GM12865 (cell line): ENCODE measurements at regions not wholly inside any gene's neighbourhood (a gene's known extent, or its start where the extent isn't known, plus 50 kb on each side); places are given as distances from the start of the nearest gene placed in this dataset.

Source experiments
- DNase-seq: peaks from one replicate; pipeline ENCODE4 v3.0.0; 2010; ENCODE audit warnings: low read depth
- H3K4me3 ChIP-seq: 2 replicates; pipeline ENCODE4 v1.5.1; 2011; ENCODE audit warnings: mild to moderate bottlenecking, low read depth, low read length, control low read depth
- TF ChIP-seq, protein P1 (sequence below): IDR thresholded peaks from 2 replicates; pipeline ENCODE4 v1.5.1; 2011; ENCODE audit warnings: low read length, control low read depth, low read depth, inconsistent platforms; ENCODE audit not compliant: insufficient read depth; ENCODE audit errors: missing control alignments

DNA sequence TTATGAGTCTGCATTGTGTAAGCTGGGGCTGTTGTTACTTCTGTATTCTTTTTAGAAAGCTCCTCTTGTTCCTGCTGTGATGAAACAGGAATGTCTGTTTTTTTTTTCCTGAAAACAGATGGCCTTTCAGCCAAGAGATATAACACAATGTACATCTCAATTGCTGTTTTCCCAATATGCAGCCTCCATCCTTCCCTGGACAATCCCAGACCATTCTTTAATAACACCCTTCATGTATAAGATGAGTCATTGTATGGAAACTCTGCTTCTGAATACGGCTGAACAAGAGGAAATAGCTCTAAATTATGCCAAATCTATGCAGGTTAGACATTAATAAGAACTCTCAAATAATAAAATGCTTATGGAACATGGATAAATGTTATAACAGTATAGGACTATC, 60.2 kb upstream of the LRRC4C start:
- DNase-seq, result no peak
- TF ChIP-seq, protein P1, sequence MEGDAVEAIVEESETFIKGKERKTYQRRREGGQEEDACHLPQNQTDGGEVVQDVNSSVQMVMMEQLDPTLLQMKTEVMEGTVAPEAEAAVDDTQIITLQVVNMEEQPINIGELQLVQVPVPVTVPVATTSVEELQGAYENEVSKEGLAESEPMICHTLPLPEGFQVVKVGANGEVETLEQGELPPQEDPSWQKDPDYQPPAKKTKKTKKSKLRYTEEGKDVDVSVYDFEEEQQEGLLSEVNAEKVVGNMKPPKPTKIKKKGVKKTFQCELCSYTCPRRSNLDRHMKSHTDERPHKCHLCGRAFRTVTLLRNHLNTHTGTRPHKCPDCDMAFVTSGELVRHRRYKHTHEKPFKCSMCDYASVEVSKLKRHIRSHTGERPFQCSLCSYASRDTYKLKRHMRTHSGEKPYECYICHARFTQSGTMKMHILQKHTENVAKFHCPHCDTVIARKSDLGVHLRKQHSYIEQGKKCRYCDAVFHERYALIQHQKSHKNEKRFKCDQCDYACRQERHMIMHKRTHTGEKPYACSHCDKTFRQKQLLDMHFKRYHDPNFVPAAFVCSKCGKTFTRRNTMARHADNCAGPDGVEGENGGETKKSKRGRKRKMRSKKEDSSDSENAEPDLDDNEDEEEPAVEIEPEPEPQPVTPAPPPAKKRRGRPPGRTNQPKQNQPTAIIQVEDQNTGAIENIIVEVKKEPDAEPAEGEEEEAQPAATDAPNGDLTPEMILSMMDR, result no peak
- H3K4me3 ChIP-seq, result no peak overlapping the region

DNA sequence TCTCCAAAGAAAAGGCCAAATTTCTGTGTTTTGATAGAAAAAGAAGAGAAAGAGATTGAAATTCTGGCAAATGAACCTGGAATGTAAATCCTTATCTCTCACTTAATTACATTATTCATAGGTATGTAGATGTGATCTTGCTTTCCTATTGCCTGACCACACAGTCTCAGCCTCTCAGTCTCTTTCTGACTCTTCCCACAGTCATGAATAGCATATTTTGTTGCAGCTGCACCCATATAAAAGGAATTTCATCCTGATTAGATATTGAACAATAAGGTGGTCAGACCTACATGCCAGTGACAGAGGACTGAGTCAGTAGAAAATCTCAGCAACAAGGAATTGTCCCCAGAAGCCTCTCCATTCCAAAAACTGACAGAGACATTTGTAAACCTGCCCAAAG, 62.9 kb upstream of the LRRC4C start:
- H3K4me3 ChIP-seq, result no peak overlapping the region
- TF ChIP-seq, protein P1, result no peak
- no peak for DNase-seq

DNA sequence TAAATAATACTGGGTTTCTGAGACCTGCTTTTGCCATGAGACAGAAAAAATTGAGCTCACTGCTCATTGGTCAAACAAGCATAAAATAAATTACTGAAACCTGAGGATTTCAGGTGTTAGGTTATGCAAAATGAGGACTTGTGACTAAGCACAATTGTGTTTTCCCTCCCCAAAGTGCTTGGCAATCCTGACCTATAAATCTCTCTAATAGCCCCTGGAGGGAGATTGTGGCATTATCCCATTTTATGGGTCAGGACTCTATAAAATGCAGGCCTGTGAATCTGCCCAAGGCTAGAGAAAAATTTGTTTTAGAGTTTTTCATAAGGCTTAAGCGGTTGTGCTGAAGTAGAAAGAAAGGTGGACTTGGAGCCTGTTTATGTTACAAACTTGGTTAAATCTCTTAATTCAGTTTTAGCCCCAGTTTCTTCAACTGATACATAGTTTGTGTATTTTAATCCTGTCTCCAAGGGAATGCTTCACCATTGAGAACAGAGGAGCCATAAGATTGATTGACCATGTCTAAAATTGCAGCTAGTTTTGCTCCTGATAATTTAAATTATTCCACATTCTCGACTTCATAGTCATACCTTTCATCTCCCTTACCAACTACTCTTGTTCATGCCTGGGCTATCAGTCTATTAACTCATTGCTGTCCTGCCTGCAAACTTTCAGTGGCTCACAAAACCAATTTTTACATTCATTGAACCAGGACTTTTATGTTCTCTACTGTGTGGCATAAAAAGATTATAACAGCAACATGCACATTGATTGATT, 63.6 kb upstream of the LRRC4C start:
- DNase-seq, result no peak
- TF ChIP-seq, protein P1, result no peak
- H3K4me3 ChIP-seq, result no peak overlapping the region

DNA sequence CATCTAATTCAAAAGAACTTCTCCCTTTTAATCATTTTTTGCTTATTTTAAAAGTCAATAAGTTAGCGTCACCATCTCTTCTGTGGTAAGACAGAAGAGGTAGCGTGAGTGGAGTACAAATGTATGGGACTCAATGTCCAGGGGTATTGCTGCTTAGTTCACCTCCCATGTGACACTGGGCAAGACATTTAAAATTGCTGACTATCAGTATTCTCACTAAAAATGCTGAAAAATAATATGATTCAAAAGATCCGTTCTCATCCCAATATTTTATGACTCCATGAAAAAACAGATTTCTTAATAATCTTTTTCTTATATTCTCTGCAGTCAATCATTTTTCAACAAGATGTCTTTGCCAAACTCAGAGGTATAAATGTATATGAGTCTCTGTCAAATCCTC, 68.1 kb upstream of the LRRC4C start:
- no peak overlapping the region for H3K4me3 ChIP-seq
- TF ChIP-seq, protein P1, result no peak
- no peak for DNase-seq

DNA sequence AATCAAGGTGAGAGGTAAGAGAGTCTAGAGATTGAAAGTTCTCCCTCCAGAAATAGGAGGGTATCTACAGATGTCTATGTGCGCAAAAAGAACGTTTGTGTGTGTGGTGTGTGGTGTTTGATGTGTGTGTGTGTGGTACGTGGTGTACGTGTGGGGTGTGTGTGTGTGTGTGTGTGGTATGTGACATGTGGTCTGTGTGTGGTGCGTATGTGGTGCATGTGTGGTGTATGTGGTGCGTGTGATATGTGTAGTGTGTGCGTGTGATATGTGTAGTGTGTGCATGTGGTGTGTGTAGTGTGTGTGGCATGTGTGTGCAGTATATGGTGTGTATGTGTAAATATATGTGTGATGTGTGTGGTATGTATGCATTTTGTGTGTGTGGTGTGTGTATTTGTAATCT, 73.0 kb upstream of the LRRC4C start:
- H3K4me3 ChIP-seq, result no peak overlapping the region
- DNase-seq, result no peak
- TF ChIP-seq, protein P1, result no peak

DNA sequence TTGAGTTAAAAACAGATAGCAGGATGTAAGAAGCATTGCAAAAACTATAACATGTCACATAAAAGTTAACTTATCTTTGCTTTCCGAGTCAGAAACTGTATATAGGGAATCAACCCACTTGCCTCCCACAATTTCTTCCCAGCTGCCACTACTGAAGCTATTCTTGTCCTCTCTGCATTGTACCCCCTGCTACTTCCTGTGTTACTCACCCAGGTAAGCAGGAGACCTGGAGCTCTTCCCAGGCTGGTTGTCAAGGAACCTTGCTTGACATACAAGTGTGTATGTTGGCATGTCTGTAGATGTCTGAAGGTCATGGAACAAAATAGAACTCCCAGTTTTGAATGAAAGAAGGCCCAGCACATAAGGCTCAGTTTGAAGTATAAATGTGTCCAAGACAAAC, 74.3 kb upstream of the LRRC4C start:
- DNase-seq, result no peak
- H3K4me3 ChIP-seq, result no peak overlapping the region
- TF ChIP-seq, protein P1, result no peak

DNA sequence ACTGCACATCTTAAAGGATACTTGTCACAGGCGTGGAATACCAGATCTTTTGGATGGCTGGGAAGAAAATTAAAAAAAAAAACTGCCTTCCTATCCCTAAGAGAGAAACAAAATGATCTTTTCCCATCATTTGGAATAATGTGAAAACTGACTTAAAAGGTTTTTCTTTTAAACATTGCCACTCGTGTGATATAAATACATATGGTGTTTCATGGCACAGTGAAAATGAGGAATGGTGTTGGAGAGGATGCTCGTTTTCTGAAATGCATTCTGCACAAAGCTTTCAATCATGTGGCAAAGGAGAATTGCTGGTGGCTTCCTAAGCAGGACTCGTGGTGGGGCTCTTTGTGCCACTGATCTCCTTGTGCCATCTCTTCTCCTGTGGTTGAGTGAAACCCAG, 74.9 kb upstream of the LRRC4C start:
- no peak for DNase-seq
- no peak overlapping the region for H3K4me3 ChIP-seq
- TF ChIP-seq, protein P1, result no peak
